ENCODE measurements at regions not wholly inside any gene's neighbourhood (a gene's known extent, or its start where the extent isn't known, plus 50 kb on each side); places are given as distances from the start of the nearest gene placed in this dataset.

GRCh38 chr11:112615238-112615637 lies 346.0 kb upstream of the NCAM1 start:
- H3K27me3 ChIP-seq (ENCODE audit: insufficient read depth, low read depth, severe bottlenecking): no peaks in the 10 kb centered on the region
- TF ChIP-seq CTCF (IDR thresholded peaks at IDR 0.05; ENCODE audit: low read depth, low read length): no peak
- no peak for DNase-seq
- no peak overlapping the region for H3K27ac ChIP-seq
- H3K36me3 ChIP-seq: no peaks in the 10 kb centered on the region
- H3K9me3 ChIP-seq (ENCODE audit: severe bottlenecking): no peaks in the 10 kb centered on the region
- no peak overlapping the region for H3K4me3 ChIP-seq (ENCODE audit: low read depth, low read length)

GRCh38 chr11:112615891-112616290 lies 345.3 kb upstream of the NCAM1 start:
- DNase-seq: no peak
- H3K27me3 ChIP-seq (ENCODE audit: insufficient read depth, low read depth, severe bottlenecking): no peaks in the 10 kb centered on the region
- H3K36me3 ChIP-seq: no peaks in the 10 kb centered on the region
- TF ChIP-seq CTCF (IDR thresholded peaks at IDR 0.05; ENCODE audit: low read depth, low read length): no peak
- no peak overlapping the region for H3K27ac ChIP-seq
- H3K4me3 ChIP-seq (ENCODE audit: low read depth, low read length): no peak overlapping the region
- no peaks in the 10 kb centered on the region for H3K9me3 ChIP-seq (ENCODE audit: severe bottlenecking)

GRCh38 chr11:112616327-112617097 lies 344.7 kb upstream of the NCAM1 start:
- no peak overlapping the region for H3K4me3 ChIP-seq (ENCODE audit: low read depth, low read length)
- H3K27me3 ChIP-seq (ENCODE audit: insufficient read depth, low read depth, severe bottlenecking): no peaks in the 10 kb centered on the region
- H3K9me3 ChIP-seq (ENCODE audit: severe bottlenecking): no peaks in the 10 kb centered on the region
- H3K27ac ChIP-seq: no peak overlapping the region
- no peak for TF ChIP-seq CTCF (IDR thresholded peaks at IDR 0.05; ENCODE audit: low read depth, low read length)
- no peaks in the 10 kb centered on the region for H3K36me3 ChIP-seq
- no peak for DNase-seq

DNA sequence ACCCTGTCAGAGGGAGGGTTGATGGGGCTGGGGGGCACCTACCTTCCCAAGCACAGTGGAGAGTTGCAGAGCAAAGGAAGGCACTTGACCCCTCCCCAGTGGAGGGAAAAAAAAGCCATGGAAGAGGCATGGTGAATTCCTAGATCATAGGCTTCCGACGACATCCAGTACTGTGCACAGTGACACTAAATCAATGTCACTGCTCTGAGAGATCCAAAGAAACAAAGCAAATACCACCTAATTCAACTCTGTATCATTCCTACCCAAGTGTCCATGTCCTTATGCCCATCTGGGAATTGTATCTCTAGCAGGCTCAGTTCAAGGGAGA lies 344.2 kb upstream of the NCAM1 start:
- no peaks in the 10 kb centered on the region for H3K9me3 ChIP-seq (ENCODE audit: severe bottlenecking)
- H3K27ac ChIP-seq: no peak overlapping the region
- H3K36me3 ChIP-seq: no peaks in the 10 kb centered on the region
- no peak for TF ChIP-seq CTCF (IDR thresholded peaks at IDR 0.05; ENCODE audit: low read depth, low read length)
- H3K4me3 ChIP-seq (ENCODE audit: low read depth, low read length): no peak overlapping the region
- H3K27me3 ChIP-seq (ENCODE audit: insufficient read depth, low read depth, severe bottlenecking): no peaks in the 10 kb centered on the region
- no peak for DNase-seq

GRCh38 chr11:112617977-112618826 lies 343.0 kb upstream of the NCAM1 start:
- no peaks in the 10 kb centered on the region for H3K27me3 ChIP-seq (ENCODE audit: insufficient read depth, low read depth, severe bottlenecking)
- no peak for TF ChIP-seq CTCF (IDR thresholded peaks at IDR 0.05; ENCODE audit: low read depth, low read length)
- no peak overlapping the region for H3K4me3 ChIP-seq (ENCODE audit: low read depth, low read length)
- no peak for DNase-seq
- no peak overlapping the region for H3K27ac ChIP-seq
- no peaks in the 10 kb centered on the region for H3K36me3 ChIP-seq
- H3K9me3 ChIP-seq (ENCODE audit: severe bottlenecking): no peaks in the 10 kb centered on the region
